ENCODE measurements at regions not wholly inside any gene's neighbourhood (a gene's known extent, or its start where the extent isn't known, plus 50 kb on each side); places are given as distances from the start of the nearest gene placed in this dataset.

GRCh38 chr4:126057371-126057770 lies 742.6 kb downstream of the FAT4 start:
- no peak for DNase-seq

GRCh38 chr4:126058596-126058995 lies 743.8 kb downstream of the FAT4 start:
- no peak for DNase-seq

GRCh38 chr4:126061655-126062054 lies 746.9 kb downstream of the FAT4 start:
- no peak for DNase-seq

- no peak for DNase-seq
Measured at GRCh38 chr4:126065016-126065415, 750.3 kb downstream of the FAT4 start.

- no peak for DNase-seq
Measured at GRCh38 chr4:126071346-126072333, 756.9 kb downstream of the FAT4 start.

GRCh38 chr4:126081336-126081735 lies 766.6 kb downstream of the FAT4 start:
- DNase-seq, result no peak

- no peak for DNase-seq
Measured at GRCh38 chr4:126086041-126086440, 771.3 kb downstream of the FAT4 start.

GRCh38 chr4:126087101-126087500 lies 772.3 kb downstream of the FAT4 start:
- DNase-seq, result no peak

- no peak for DNase-seq
Measured at GRCh38 chr4:126097155-126097799, 782.5 kb downstream of the FAT4 start.

GRCh38 chr4:126106658-126107057 lies 791.9 kb downstream of the FAT4 start:
- no peak for DNase-seq

GRCh38 chr4:126109836-126110235 lies 795.1 kb downstream of the FAT4 start:
- no peak for DNase-seq

- no peak for DNase-seq
Measured at GRCh38 chr4:126113058-126113457, 798.3 kb downstream of the FAT4 start.

GRCh38 chr4:126123611-126124325 lies 809.0 kb downstream of the FAT4 start:
- DNase-seq, result no peak

- DNase-seq, result no peak
Measured at GRCh38 chr4:126124818-126125217, 810.1 kb downstream of the FAT4 start.

- no peak for DNase-seq
Measured at GRCh38 chr4:126130215-126130614, 815.5 kb downstream of the FAT4 start.

GRCh38 chr4:126136922-126137781 lies 822.4 kb downstream of the FAT4 start:
- DNase-seq, result no peak

- DNase-seq, result no peak
Measured at GRCh38 chr4:126137782-126138170, 823.0 kb downstream of the FAT4 start.

GRCh38 chr4:126144543-126145237 lies 829.9 kb downstream of the FAT4 start:
- no peak for DNase-seq

- no peak for DNase-seq
Measured at GRCh38 chr4:126168484-126168883, 853.7 kb downstream of the FAT4 start.

GRCh38 chr4:126172126-126172525 lies 857.4 kb downstream of the FAT4 start:
- no peak for DNase-seq

- no peak for DNase-seq
Measured at GRCh38 chr4:126174627-126175026, 859.9 kb downstream of the FAT4 start.

GRCh38 chr4:126180642-126181041 lies 865.9 kb downstream of the FAT4 start:
- no peak for DNase-seq

Data from NCI-H748 treated with DMSO at 0.1 percent for 48 hours (cell line).